ENCODE measurements at regions not wholly inside any gene's neighbourhood (a gene's known extent, or its start where the extent isn't known, plus 50 kb on each side); places are given as distances from the start of the nearest gene placed in this dataset.

DNA sequence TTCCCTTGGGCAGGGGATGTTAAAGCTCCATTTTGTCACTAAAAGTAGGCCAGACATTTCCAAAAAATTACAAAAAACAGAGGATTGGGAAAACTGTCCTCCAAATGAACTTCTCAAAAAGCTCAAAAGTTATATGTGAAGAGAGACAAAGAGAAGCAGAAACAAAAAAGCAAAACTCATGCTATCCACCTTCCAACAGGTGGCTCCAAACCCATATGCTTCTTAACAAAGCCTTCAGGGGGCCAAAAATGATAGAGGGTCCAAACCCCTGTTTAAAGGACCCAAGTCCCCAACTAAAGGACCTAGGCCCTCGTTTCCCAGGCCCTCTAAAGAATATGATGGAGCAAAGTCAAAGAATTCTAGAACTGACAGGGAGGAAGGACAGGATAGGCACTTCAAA lies 146.7 kb downstream of the AASDHPPT start:
- TF ChIP-seq RAD21 (IDR thresholded peaks at IDR 0.05) = no peak
- no peak for TF ChIP-seq CTCF (IDR thresholded peaks at IDR 0.05; ENCODE audit: low read depth, low read length, missing input control)
- TF ChIP-seq TAF1 (conservative IDR thresholded peaks at IDR 0.05) = no peak
- TF ChIP-seq MAX (IDR thresholded peaks at IDR 0.05) = no peak
- TF ChIP-seq YY1 (IDR thresholded peaks at IDR 0.05) = no peak
- no peak for TF ChIP-seq SP1 (IDR thresholded peaks at IDR 0.05)
- no peak for TF ChIP-seq GABPA (IDR thresholded peaks at IDR 0.05 in 1 of 2, conservative IDR thresholded peaks at IDR 0.05 in 1 of 2)
- TF ChIP-seq RXRA (IDR thresholded peaks at IDR 0.05) = no peak
- no peak for TF ChIP-seq JUND (IDR thresholded peaks at IDR 0.05)
- no peak for TF ChIP-seq EGR1 (IDR thresholded peaks at IDR 0.05; ENCODE audit: low read depth in 2 of 2)
- no peak for TF ChIP-seq FOXA1 (IDR thresholded peaks at IDR 0.05)
- TF ChIP-seq, protein P1, sequence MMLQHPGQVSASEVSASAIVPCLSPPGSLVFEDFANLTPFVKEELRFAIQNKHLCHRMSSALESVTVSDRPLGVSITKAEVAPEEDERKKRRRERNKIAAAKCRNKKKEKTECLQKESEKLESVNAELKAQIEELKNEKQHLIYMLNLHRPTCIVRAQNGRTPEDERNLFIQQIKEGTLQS (IDR thresholded peaks at IDR 0.05) = no peak
- TF ChIP-seq, protein P2, sequence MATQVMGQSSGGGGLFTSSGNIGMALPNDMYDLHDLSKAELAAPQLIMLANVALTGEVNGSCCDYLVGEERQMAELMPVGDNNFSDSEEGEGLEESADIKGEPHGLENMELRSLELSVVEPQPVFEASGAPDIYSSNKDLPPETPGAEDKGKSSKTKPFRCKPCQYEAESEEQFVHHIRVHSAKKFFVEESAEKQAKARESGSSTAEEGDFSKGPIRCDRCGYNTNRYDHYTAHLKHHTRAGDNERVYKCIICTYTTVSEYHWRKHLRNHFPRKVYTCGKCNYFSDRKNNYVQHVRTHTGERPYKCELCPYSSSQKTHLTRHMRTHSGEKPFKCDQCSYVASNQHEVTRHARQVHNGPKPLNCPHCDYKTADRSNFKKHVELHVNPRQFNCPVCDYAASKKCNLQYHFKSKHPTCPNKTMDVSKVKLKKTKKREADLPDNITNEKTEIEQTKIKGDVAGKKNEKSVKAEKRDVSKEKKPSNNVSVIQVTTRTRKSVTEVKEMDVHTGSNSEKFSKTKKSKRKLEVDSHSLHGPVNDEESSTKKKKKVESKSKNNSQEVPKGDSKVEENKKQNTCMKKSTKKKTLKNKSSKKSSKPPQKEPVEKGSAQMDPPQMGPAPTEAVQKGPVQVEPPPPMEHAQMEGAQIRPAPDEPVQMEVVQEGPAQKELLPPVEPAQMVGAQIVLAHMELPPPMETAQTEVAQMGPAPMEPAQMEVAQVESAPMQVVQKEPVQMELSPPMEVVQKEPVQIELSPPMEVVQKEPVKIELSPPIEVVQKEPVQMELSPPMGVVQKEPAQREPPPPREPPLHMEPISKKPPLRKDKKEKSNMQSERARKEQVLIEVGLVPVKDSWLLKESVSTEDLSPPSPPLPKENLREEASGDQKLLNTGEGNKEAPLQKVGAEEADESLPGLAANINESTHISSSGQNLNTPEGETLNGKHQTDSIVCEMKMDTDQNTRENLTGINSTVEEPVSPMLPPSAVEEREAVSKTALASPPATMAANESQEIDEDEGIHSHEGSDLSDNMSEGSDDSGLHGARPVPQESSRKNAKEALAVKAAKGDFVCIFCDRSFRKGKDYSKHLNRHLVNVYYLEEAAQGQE (IDR thresholded peaks at IDR 0.05) = no peak
